HL-60 (cell line): ENCODE measurements at regions not wholly inside any gene's neighbourhood (a gene's known extent, or its start where the extent isn't known, plus 50 kb on each side); places are given as distances from the start of the nearest gene placed in this dataset.

Experiments
- CTCF ChIP-seq: IDR thresholded peaks from one replicate; pipeline ENCODE4 v1.5.1; 2011; ENCODE audit warnings: low read length, control low read depth, inconsistent platforms; ENCODE audit not compliant: insufficient read depth
- GABPA ChIP-seq: IDR thresholded peaks from 2 replicates; pipeline ENCODE4 v1.6.1; 2012; ENCODE audit warnings: low read depth
- POLR2AphosphoS5 ChIP-seq: IDR thresholded peaks from 2 replicates; pipeline ENCODE4 v1.6.1; 2012; ENCODE audit warnings: low read depth
- REST ChIP-seq: IDR thresholded peaks from 2 replicates; pipeline ENCODE4 v1.6.1; 2012; ENCODE audit warnings: low read depth; ENCODE audit not compliant: insufficient replicate concordance
- SPI1 ChIP-seq: IDR thresholded peaks from 2 replicates; pipeline ENCODE4 v1.6.1; 2012; ENCODE audit warnings: low read depth, mild to moderate bottlenecking, borderline replicate concordance

GRCh38 chr13:111558700-111559088, 238.3 kb downstream of the TEX29 start:
- TF ChIP-seq GABPA (no peak), CTCF (no peak), POLR2AphosphoS5 (no peak), SPI1 (no peak), REST (no peak)
